Peyer's patch (tissue), 4 donors: ENCODE measurements at regions not wholly inside any gene's neighbourhood (a gene's known extent, or its start where the extent isn't known, plus 50 kb on each side); places are given as distances from the start of the nearest gene placed in this dataset.

Experiments
- CTCF ChIP-seq, 6 experiments: fragments of 450-650 bp in 4 of 6; fragments of 200-600 bp in 2 of 6; sonication (generic) in 1 of 6; IDR thresholded peaks; one replicate each; pipeline ENCODE4 v1.5.1; 2017 to 2019; ENCODE audit warnings: antibody characterized with exemption in 6 of 6, mild to moderate bottlenecking in 3 of 6, moderate library complexity in 1 of 6
- POLR2A ChIP-seq, 2 donors: fragments of 450-650 bp; IDR thresholded peaks; one replicate each; pipeline ENCODE4 v1.5.1; 2017; ENCODE audit warnings: antibody characterized with exemption in 2 of 2, mild to moderate bottlenecking in 2 of 2, moderate library complexity in 2 of 2

DNA sequence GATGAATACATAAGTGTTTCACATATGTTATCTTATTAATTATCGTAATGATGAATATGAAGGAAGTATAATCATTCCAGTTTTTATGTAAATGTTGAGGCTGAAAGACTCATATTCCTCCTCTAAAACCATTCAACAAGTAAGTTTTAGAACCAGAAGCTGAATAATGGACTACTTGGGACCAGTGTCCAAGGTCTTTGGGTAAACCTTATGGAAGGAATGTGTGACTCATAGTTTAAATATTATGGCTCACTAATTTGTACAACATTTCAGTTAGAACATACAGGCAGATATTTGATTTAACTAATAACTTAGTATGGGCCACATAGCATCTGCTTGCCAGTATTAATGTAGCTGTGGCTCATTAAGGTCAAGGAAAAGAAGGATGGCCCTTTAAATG is 209.6 kb downstream of the TFAP2B start:
- TF ChIP-seq CTCF (IDR thresholded peaks at IDR 0.05), result no peak
- TF ChIP-seq POLR2A (IDR thresholded peaks at IDR 0.05), result no peak
